Mammary epithelial cell (primary cell): ENCODE measurements at regions not wholly inside any gene's neighbourhood (a gene's known extent, or its start where the extent isn't known, plus 50 kb on each side); places are given as distances from the start of the nearest gene placed in this dataset.

Experiments used
- CTCF ChIP-seq, 2 donors: IDR thresholded peaks in 1 of 2; conservative IDR thresholded peaks in 1 of 2; 2 replicates each; pipeline ENCODE4 v1.5.1; 2011 to 2012; ENCODE audit warnings: inconsistent platforms in 2 of 2, low read length in 2 of 2, mild to moderate bottlenecking in 2 of 2, control low read depth in 1 of 2, low read depth in 1 of 2; ENCODE audit not compliant: insufficient read depth in 1 of 2; ENCODE audit errors: extremely low read depth in 1 of 2
- EZH2 ChIP-seq: IDR thresholded peaks from 2 replicates; pipeline ENCODE4 v1.6.1; 2012; ENCODE audit warnings: low read length, inconsistent platforms, borderline replicate concordance

GRCh38 chr1:29431138-29431537 is 194.8 kb downstream of the PTPRU start:
- no peak for TF ChIP-seq CTCF (conservative IDR thresholded peaks at IDR 0.05 in 1 of 2, IDR thresholded peaks at IDR 0.05 in 1 of 2; ENCODE audit: extremely low read depth in 1 of 2, insufficient read depth in 1 of 2, low read depth in 1 of 2, low read length in 2 of 2)
- no peak for TF ChIP-seq EZH2
